A549 (cell line): ENCODE measurements at regions not wholly inside any gene's neighbourhood (a gene's known extent, or its start where the extent isn't known, plus 50 kb on each side); places are given as distances from the start of the nearest gene placed in this dataset.

ENCODE experiments used
- ATAC-seq, 2 experiments: fragments of 200-7000 bp in 1 of 2; fragments of >200 bp in 1 of 2; cut with Nextera tagmentation in 1 of 2; cut with Tn5 transposase in 1 of 2; 3 replicates each; pipeline versions ENCODE4 v1.8.0 to v1.9.1; 2018 to 2020; ENCODE audit warnings: mild to moderate bottlenecking in 1 of 2, moderate library complexity in 1 of 2
- CTCF ChIA-PET: fragments of 300-600 bp; sonication (Branson Sonifier 250); formaldehyde crosslinking; extraction: SDS; loops from one replicate; lab custom pipeline; 2021; ENCODE audit warnings: antibody characterized with exemption, inconsistent platforms; lab: Yijun Ruan, JAX
- POLR2A ChIA-PET: fragments of 350-600 bp; formaldehyde crosslinking; extraction: SDS; loops from one replicate; lab custom pipeline; 2021; ENCODE audit warnings: antibody characterized with exemption, inconsistent platforms; lab: Yijun Ruan, JAX
- DNase-seq, 2 experiments: peaks; one replicate each; pipeline versions ENCODE4 v3.0.0 to v3.0.0-alpha.2; 2011 to 2016; ENCODE audit warnings: low read depth in 1 of 2, low spot score in 1 of 2
- FAIRE-seq: peaks from 2 replicates; lab custom pipeline; 2011; peaks lifted over from hg19 to GRCh38; lab: Jason Lieb, UNC
- H3K27ac ChIP-seq, 2 experiments: fragments of >200 bp; sonication (Bioruptor Twin); formaldehyde crosslinking; 3 replicates each; pipeline ENCODE4 v1.5.1; 2016 to 2017
- H3K4me1 ChIP-seq: fragments of >200 bp; sonication (Bioruptor Twin); formaldehyde crosslinking; 3 replicates; pipeline ENCODE4 v1.6.1; 2016
- H3K4me2 ChIP-seq: fragments of >200 bp; sonication (Bioruptor Twin); formaldehyde crosslinking; 3 replicates; pipeline ENCODE4 v1.6.1; 2016
- H3K4me3 ChIP-seq: fragments of >200 bp; sonication (Bioruptor Twin); formaldehyde crosslinking; 3 replicates; pipeline ENCODE4 v1.5.1; 2016
- H3K9me3 ChIP-seq: fragments of >200 bp; sonication (Bioruptor Twin); formaldehyde crosslinking; 3 replicates; pipeline ENCODE4 v1.6.1; 2016
- BHLHE40 ChIP-seq: IDR thresholded peaks from 2 replicates; pipeline ENCODE4 v1.6.1; 2012; ENCODE audit warnings: low read depth, low read length, inconsistent platforms
- CHD4 ChIP-seq: fragments of 200-600 bp; sonication (generic); IDR thresholded peaks from 2 replicates; pipeline ENCODE4 v1.6.1; 2016; ENCODE audit warnings: antibody characterized with exemption, mild to moderate bottlenecking, borderline replicate concordance
- FOXS1 ChIP-seq: fragments of 250-450 bp; sonication (Bioruptor Pico); IDR thresholded peaks from 2 replicates; pipeline ENCODE4 v1.5.0; 2020; ENCODE audit warnings: mild to moderate bottlenecking, moderate library complexity
- HDAC2 ChIP-seq: fragments of 200-600 bp; sonication (generic); IDR thresholded peaks from 2 replicates; pipeline ENCODE4 v1.6.1; 2016
- HES2 ChIP-seq: fragments of >200 bp; sonication (Bioruptor Twin); formaldehyde crosslinking; IDR thresholded peaks from 2 replicates; pipeline ENCODE4 v1.6.1; 2016
- HOXB5 ChIP-seq: fragments of 250-450 bp; sonication (Bioruptor Pico); IDR thresholded peaks from 2 replicates; pipeline ENCODE4 v1.5.0; 2020; ENCODE audit warnings: mild to moderate bottlenecking, moderate library complexity
- JUN ChIP-seq, 2 experiments: fragments of >200 bp; sonication (Bioruptor Twin); formaldehyde crosslinking; IDR thresholded peaks; 2 replicates in 1 of 2; 3 replicates in 1 of 2; pipeline ENCODE4 v1.6.1; 2016 to 2017
- KDM5A ChIP-seq: fragments of 200-600 bp; sonication (generic); IDR thresholded peaks from 2 replicates; pipeline ENCODE4 v1.6.1; 2016; ENCODE audit warnings: antibody characterized with exemption, mild to moderate bottlenecking
- MAFK ChIP-seq: fragments of 450-650 bp; IDR thresholded peaks from 2 replicates; pipeline ENCODE4 v1.6.1; 2014; ENCODE audit not compliant: partially characterized antibody
- MAX ChIP-seq: IDR thresholded peaks from 2 replicates; pipeline ENCODE4 v1.6.1; 2012
- MAZ ChIP-seq: fragments of 150-350 bp; IDR thresholded peaks from 2 replicates; pipeline ENCODE4 v1.6.1; 2014; ENCODE audit warnings: antibody characterized with exemption, low read depth, low read length, borderline replicate concordance
- PHF8 ChIP-seq: fragments of 200-600 bp; sonication (generic); IDR thresholded peaks from 2 replicates; pipeline ENCODE4 v1.6.1; 2016; ENCODE audit warnings: low read depth, mild to moderate bottlenecking, antibody characterized with exemption, moderate library complexity, borderline replicate concordance
- POLR2A ChIP-seq: IDR thresholded peaks from 2 replicates; pipeline ENCODE4 v1.6.1; 2012; ENCODE audit warnings: mild to moderate bottlenecking, low read length
- RCOR1 ChIP-seq: fragments of 150-350 bp; IDR thresholded peaks from 2 replicates; pipeline ENCODE4 v1.6.1; 2014; ENCODE audit warnings: antibody characterized with exemption, low read length, low read depth
- REST ChIP-seq: fragments of 200-600 bp; sonication (generic); IDR thresholded peaks from 2 replicates; pipeline ENCODE4 v1.6.1; 2016; ENCODE audit warnings: antibody characterized with exemption, mild to moderate bottlenecking, moderate library complexity
- SMC3 ChIP-seq: fragments of >200 bp; sonication (Bioruptor Twin); formaldehyde crosslinking; IDR thresholded peaks from 3 replicates; pipeline ENCODE4 v1.6.1; 2018; ENCODE audit warnings: inconsistent platforms
- ZC3H11A ChIP-seq: fragments of 450-650 bp; IDR thresholded peaks from 2 replicates; pipeline ENCODE4 v1.6.1; 2014; ENCODE audit warnings: antibody characterized with exemption, mild to moderate bottlenecking
- ZSCAN20 ChIP-seq: fragments of 250-450 bp; sonication (Bioruptor Pico); IDR thresholded peaks from 2 replicates; pipeline ENCODE4 v1.8.0; 2022; ENCODE audit warnings: mild to moderate bottlenecking, moderate library complexity
- WGBS: methylation state at CpG from one replicate; pipeline ENCODE4 v1.1.6; 2017; ENCODE audit errors: missing lambda C conversion rate; 5-methylcytosine and 5-hydroxymethylcytosine counted together

GRCh38 chr3:117958027-117958426 is 1076.6 kb downstream of the IGSF11 start:
- FAIRE-seq (no peak), ATAC-seq (no peak)
- CTCF ChIA-PET = no interaction called here
- WGBS = 56% methylated on average over 2 of the region's 2 CpGs
- no peak overlapping the region for H3K4me3 ChIP-seq
- TF ChIP-seq PHF8 (no peak), HES2 (no peak), JUN (IDR thresholded peaks at IDR 0.05) (no peak), ZSCAN20 (CRISPR knock-in tag) (no peak), MAFK (no peak), BHLHE40 (no peak)
- TF ChIP-seq, all 56 proteins: peak for 0
- Histone ChIP-seq H3K4me2 (no peak overlapping the region), H3K9me3 (no peaks in the 10 kb centered on the region), H3K27ac (no peak overlapping the region), H3K4me1 (0 out of 3 replicates have a peak, but pooled peaks cover 4% of the 10 kb centered on the region)
- no peak for DNase-seq
- POLR2A ChIA-PET = no interaction called here

GRCh38 chr3:117962750-117963149 is 1071.9 kb downstream of the IGSF11 start:
- POLR2A ChIA-PET = no interaction called here
- ATAC-seq (no peak), FAIRE-seq (no peak), DNase-seq (no peak)
- TF ChIP-seq BHLHE40 = no peak
- no peak for TF ChIP-seq RCOR1
- TF ChIP-seq MAFK = no peak
- TF ChIP-seq SMC3 = no peak
- no peak for TF ChIP-seq KDM5A
- no peak for TF ChIP-seq HOXB5 (CRISPR knock-in tag)
- TF ChIP-seq FOXS1 (CRISPR knock-in tag) = no peak
- no peak for TF ChIP-seq HDAC2
- no peak for TF ChIP-seq MAX
- CTCF ChIA-PET = no interaction called here
- Histone ChIP-seq H3K4me3 (no peak overlapping the region), H3K4me1 (no peaks in the 10 kb centered on the region), H3K27ac (no peak overlapping the region), H3K4me2 (no peak overlapping the region), H3K9me3 (no peaks in the 10 kb centered on the region)
- WGBS = 47% methylated on average over 2 of the region's 2 CpGs

- ATAC-seq = no peak
- FAIRE-seq = no peak
- Histone ChIP-seq H3K27ac (no peak overlapping the region), H3K4me3 (no peak overlapping the region), H3K4me2 (no peak overlapping the region), H3K9me3 (no peaks in the 10 kb centered on the region), H3K4me1 (no peaks in the 10 kb centered on the region)
- no peak for DNase-seq
- ChIA-PET POLR2A (no interaction called here), CTCF (no interaction called here)
- TF ChIP-seq KDM5A = no peak
- no peak for TF ChIP-seq MAX
- TF ChIP-seq PHF8 = no peak
- TF ChIP-seq POLR2A = no peak
- no peak for TF ChIP-seq CHD4
- TF ChIP-seq ZC3H11A = no peak
- no peak for TF ChIP-seq MAZ
- no peak for TF ChIP-seq REST
- WGBS = 32% methylated on average over 2 of the region's 2 CpGs
These were observed 1070.8 kb downstream of the IGSF11 start for GRCh38 chr3:117963858-117964257.
